ENCODE measurements at regions not wholly inside any gene's neighbourhood (a gene's known extent, or its start where the extent isn't known, plus 50 kb on each side); places are given as distances from the start of the nearest gene placed in this dataset.

- 70% methylated on average over 2 of the region's 10 CpGs for WGBS (ENCODE audit: insufficient coverage)
- POLR2A ChIA-PET, result interaction anchor here (0.6 kb wide), 1 partner anchor 8 kb away, joined by 3 read pairs; no protein-coding TSS in a partner anchor
These were observed 164.7 kb upstream of the IRX4 start for GRCh38 chr5:2047341-2047927.

GRCh38 chr5:2044041-2044440 is 161.3 kb upstream of the IRX4 start:
- Histone ChIP-seq H3K27ac (ENCODE audit: insufficient read depth in 1 of 2, low read depth in 1 of 2, low read length in 2 of 2, poor library complexity in 1 of 2, severe bottlenecking in 2 of 2) (no peak overlapping the region), H3K9me3 (ENCODE audit: control extremely low read depth in 1 of 5, control insufficient read depth in 4 of 5, insufficient read depth in 2 of 5, low read depth in 1 of 5, low read length in 4 of 5) (peaks cover 0 to 10% (median 0%) of the 10 kb centered on the region in 5 experiments), H3K4me1 (ENCODE audit: control extremely low read depth in 1 of 4, control insufficient read depth in 4 of 4, insufficient read depth in 4 of 4, low read length in 3 of 4) (peaks cover 0 to 3% (median 0%) of the 10 kb centered on the region in 4 experiments), H3K4me3 (ENCODE audit: control insufficient read depth in 1 of 7, extremely low read depth in 1 of 7, insufficient read depth in 4 of 7, low read depth in 2 of 7, low read length in 6 of 7) (no peak overlapping the region), H3K36me3 (ENCODE audit: control insufficient read depth in 4 of 4, insufficient read depth in 4 of 4, low read length in 3 of 4) (no peaks in the 10 kb centered on the region), H3K27me3 (replicated peaks in 2 of 5; ENCODE audit: control insufficient read depth in 4 of 5, insufficient read depth in 5 of 5, low read length in 4 of 5) (peaks cover 0 to 41% (median 12%) of the 10 kb centered on the region in 5 experiments)
- DNase-seq, result no peak
- ChIA-PET POLR2A (no interaction called here), CTCF (no interaction called here)
- WGBS (ENCODE audit: insufficient coverage), result 80% methylated on average over 1 of the region's 7 CpGs

More at GRCh38 chr5:2047341-2047927, 164.7 kb upstream of the IRX4 start:
- H3K4me3 ChIP-seq (ENCODE audit: control insufficient read depth in 1 of 7, extremely low read depth in 1 of 7, insufficient read depth in 4 of 7, low read depth in 2 of 7, low read length in 6 of 7), result no peak overlapping the region
- CTCF ChIA-PET, result no interaction called here
- peaks cover 2 to 37% (median 13%) of the 10 kb centered on the region in 5 experiments for H3K27me3 ChIP-seq (replicated peaks in 2 of 5; ENCODE audit: control insufficient read depth in 4 of 5, insufficient read depth in 5 of 5, low read length in 4 of 5)
- H3K9me3 ChIP-seq (ENCODE audit: control extremely low read depth in 1 of 5, control insufficient read depth in 4 of 5, insufficient read depth in 2 of 5, low read depth in 1 of 5, low read length in 4 of 5), result peaks cover 0 to 10% (median 0%) of the 10 kb centered on the region in 5 experiments
- DNase-seq, result peak in 2 of 3 donors; percentile 17 to 29
- H3K36me3 ChIP-seq (ENCODE audit: control insufficient read depth in 4 of 4, insufficient read depth in 4 of 4, low read length in 3 of 4), result no peaks in the 10 kb centered on the region
- peaks cover 0 to 3% (median 0%) of the 10 kb centered on the region in 4 experiments for H3K4me1 ChIP-seq (ENCODE audit: control extremely low read depth in 1 of 4, control insufficient read depth in 4 of 4, insufficient read depth in 4 of 4, low read length in 3 of 4)
- no peak overlapping the region for H3K27ac ChIP-seq (ENCODE audit: insufficient read depth in 1 of 2, low read depth in 1 of 2, low read length in 2 of 2, poor library complexity in 1 of 2, severe bottlenecking in 2 of 2)

- CTCF ChIA-PET, result interaction anchor here (2.0 kb wide), 1 partner anchor 370 kb away, joined by 8 read pairs; no protein-coding TSS in a partner anchor
These were observed 156.4 kb upstream of the IRX4 start for GRCh38 chr5:2039180-2039531.

GRCh38 chr5:2038321-2039179 is 155.8 kb upstream of the IRX4 start:
- Histone ChIP-seq H3K36me3 (ENCODE audit: control insufficient read depth in 4 of 4, insufficient read depth in 4 of 4, low read length in 3 of 4) (no peaks in the 10 kb centered on the region), H3K4me3 (ENCODE audit: control insufficient read depth in 1 of 7, extremely low read depth in 1 of 7, insufficient read depth in 4 of 7, low read depth in 2 of 7, low read length in 6 of 7) (peak overlapping the region; percentile 16 to 71 (median 41)), H3K27ac (ENCODE audit: insufficient read depth in 1 of 2, low read depth in 1 of 2, low read length in 2 of 2, poor library complexity in 1 of 2, severe bottlenecking in 2 of 2) (no peak overlapping the region), H3K9me3 (ENCODE audit: control extremely low read depth in 1 of 5, control insufficient read depth in 4 of 5, insufficient read depth in 2 of 5, low read depth in 1 of 5, low read length in 4 of 5) (peaks cover 0 to under 1% (median 0%) of the 10 kb centered on the region in 5 experiments), H3K27me3 (replicated peaks in 2 of 5; ENCODE audit: control insufficient read depth in 4 of 5, insufficient read depth in 5 of 5, low read length in 4 of 5) (peaks cover 2 to 50% (median 14%) of the 10 kb centered on the region in 5 experiments), H3K4me1 (ENCODE audit: control extremely low read depth in 1 of 4, control insufficient read depth in 4 of 4, insufficient read depth in 4 of 4, low read length in 3 of 4) (peaks cover 0 to 7% (median 3%) of the 10 kb centered on the region in 4 experiments)
- 0% methylated on average over 32 of the region's 58 CpGs for WGBS (ENCODE audit: insufficient coverage)
- ChIA-PET POLR2A (no interaction called here), CTCF (interaction anchor here (2.0 kb wide), 1 partner anchor 369 kb away, joined by 8 read pairs; no protein-coding TSS in a partner anchor)
- DNase-seq, result peak; percentile 49 to 69 (median 58)

More at GRCh38 chr5:2039180-2039531, 156.4 kb upstream of the IRX4 start:
- peaks cover 2 to 51% (median 12%) of the 10 kb centered on the region in 5 experiments for H3K27me3 ChIP-seq (replicated peaks in 2 of 5; ENCODE audit: control insufficient read depth in 4 of 5, insufficient read depth in 5 of 5, low read length in 4 of 5)
- H3K36me3 ChIP-seq (ENCODE audit: control insufficient read depth in 4 of 4, insufficient read depth in 4 of 4, low read length in 3 of 4), result no peaks in the 10 kb centered on the region
- no peak overlapping the region for H3K27ac ChIP-seq (ENCODE audit: insufficient read depth in 1 of 2, low read depth in 1 of 2, low read length in 2 of 2, poor library complexity in 1 of 2, severe bottlenecking in 2 of 2)
- H3K4me3 ChIP-seq (ENCODE audit: control insufficient read depth in 1 of 7, extremely low read depth in 1 of 7, insufficient read depth in 4 of 7, low read depth in 2 of 7, low read length in 6 of 7), result no peak overlapping the region
- 18% methylated on average over 2 of the region's 8 CpGs for WGBS (ENCODE audit: insufficient coverage)
- DNase-seq, result no peak
- POLR2A ChIA-PET, result no interaction called here
- H3K4me1 ChIP-seq (ENCODE audit: control extremely low read depth in 1 of 4, control insufficient read depth in 4 of 4, insufficient read depth in 4 of 4, low read length in 3 of 4), result peaks cover 0 to 7% (median 3%) of the 10 kb centered on the region in 4 experiments
- no peaks in the 10 kb centered on the region for H3K9me3 ChIP-seq (ENCODE audit: control extremely low read depth in 1 of 5, control insufficient read depth in 4 of 5, insufficient read depth in 2 of 5, low read depth in 1 of 5, low read length in 4 of 5)

GRCh38 chr5:2036885-2037284 is 154.2 kb upstream of the IRX4 start:
- ChIA-PET CTCF (no interaction called here), POLR2A (no interaction called here)

GRCh38 chr5:2032432-2032831 is 149.7 kb upstream of the IRX4 start:
- H3K36me3 ChIP-seq (ENCODE audit: control insufficient read depth in 4 of 4, insufficient read depth in 4 of 4, low read length in 3 of 4), result no peaks in the 10 kb centered on the region
- H3K9me3 ChIP-seq (ENCODE audit: control extremely low read depth in 1 of 5, control insufficient read depth in 4 of 5, insufficient read depth in 2 of 5, low read depth in 1 of 5, low read length in 4 of 5), result peaks cover 0 to 7% (median 0%) of the 10 kb centered on the region in 5 experiments
- peaks cover 2 to 41% (median 14%) of the 10 kb centered on the region in 5 experiments for H3K27me3 ChIP-seq (replicated peaks in 2 of 5; ENCODE audit: control insufficient read depth in 4 of 5, insufficient read depth in 5 of 5, low read length in 4 of 5)
- H3K4me3 ChIP-seq (ENCODE audit: control insufficient read depth in 1 of 7, extremely low read depth in 1 of 7, insufficient read depth in 4 of 7, low read depth in 2 of 7, low read length in 6 of 7), result no peak overlapping the region
- WGBS (ENCODE audit: insufficient coverage), result 72% methylated on average over 5 of the region's 5 CpGs
- CTCF ChIA-PET, result interaction anchor here (1.1 kb wide), 1 partner anchor 341 kb away, joined by 4 read pairs; no protein-coding TSS in a partner anchor
- POLR2A ChIA-PET, result no interaction called here
- H3K27ac ChIP-seq (ENCODE audit: insufficient read depth in 1 of 2, low read depth in 1 of 2, low read length in 2 of 2, poor library complexity in 1 of 2, severe bottlenecking in 2 of 2), result no peak overlapping the region
- H3K4me1 ChIP-seq (ENCODE audit: control extremely low read depth in 1 of 4, control insufficient read depth in 4 of 4, insufficient read depth in 4 of 4, low read length in 3 of 4), result no peaks in the 10 kb centered on the region
- DNase-seq, result no peak

More at GRCh38 chr5:2036885-2037284, 154.2 kb upstream of the IRX4 start:
- no peak overlapping the region for H3K27ac ChIP-seq (ENCODE audit: insufficient read depth in 1 of 2, low read depth in 1 of 2, low read length in 2 of 2, poor library complexity in 1 of 2, severe bottlenecking in 2 of 2)
- H3K9me3 ChIP-seq (ENCODE audit: control extremely low read depth in 1 of 5, control insufficient read depth in 4 of 5, insufficient read depth in 2 of 5, low read depth in 1 of 5, low read length in 4 of 5), result peaks cover 0 to 7% (median 0%) of the 10 kb centered on the region in 5 experiments
- 77% methylated on average over 6 of the region's 6 CpGs for WGBS (ENCODE audit: insufficient coverage)
- H3K36me3 ChIP-seq (ENCODE audit: control insufficient read depth in 4 of 4, insufficient read depth in 4 of 4, low read length in 3 of 4), result no peaks in the 10 kb centered on the region
- DNase-seq, result no peak
- H3K27me3 ChIP-seq (replicated peaks in 2 of 5; ENCODE audit: control insufficient read depth in 4 of 5, insufficient read depth in 5 of 5, low read length in 4 of 5), result peaks cover 2 to 44% (median 12%) of the 10 kb centered on the region in 5 experiments
- peaks cover 0 to 7% (median 3%) of the 10 kb centered on the region in 4 experiments for H3K4me1 ChIP-seq (ENCODE audit: control extremely low read depth in 1 of 4, control insufficient read depth in 4 of 4, insufficient read depth in 4 of 4, low read length in 3 of 4)
- no peak overlapping the region for H3K4me3 ChIP-seq (ENCODE audit: control insufficient read depth in 1 of 7, extremely low read depth in 1 of 7, insufficient read depth in 4 of 7, low read depth in 2 of 7, low read length in 6 of 7)
